HCT116 (cell line): ENCODE measurements at regions not wholly inside any gene's neighbourhood (a gene's known extent, or its start where the extent isn't known, plus 50 kb on each side); places are given as distances from the start of the nearest gene placed in this dataset.

ENCODE experiments used
- ATAC-seq: fragments of 200-7000 bp; cut with Tn5 transposase; 2 replicates; pipeline ENCODE4 v1.9.1; 2020; ENCODE audit warnings: mild to moderate bottlenecking, moderate library complexity
- BruUV-seq: library from RNA; stranded (reverse); fragments of 400-500 nt; replicated peaks from 2 replicates; lab custom pipeline; 2021; lab: Mats Ljungman, UMichigan
- CTCF ChIA-PET: fragments of 300-600 bp; sonication (Branson Sonifier 250); formaldehyde crosslinking; loops from one replicate; lab custom pipeline; 2021; ENCODE audit warnings: antibody characterized with exemption; lab: Charles Lee
- POLR2A ChIA-PET: fragments of 300-600, 350-600 bp; sonication (Branson Sonifier 250); formaldehyde crosslinking; loops from one replicate; lab custom pipeline; 2021; ENCODE audit warnings: antibody characterized with exemption; lab: Charles Lee
- RAD21 ChIA-PET, 2 experiments: fragments of 300-600 bp; sonication (Branson Sonifier 250); formaldehyde crosslinking; loops; one replicate each; lab custom pipeline; 2023; ENCODE audit warnings: low total read pairs in 2 of 2; ENCODE audit not compliant: uncharacterized antibody in 2 of 2, unreplicated experiment in 2 of 2, low non-redundant PET in 1 of 2; lab: Charles Lee
- DNase-seq: peaks from one replicate; pipeline ENCODE4 v3.0.0-alpha.2; 2010; ENCODE audit warnings: low read depth, low spot score
- H2AFZ ChIP-seq: fragments of 200-600 bp; shearing (Covaris generic), sonication (generic); 2 replicates; pipeline ENCODE4 v1.6.1; 2017; ENCODE audit warnings: low read depth, mixed run types, mixed read lengths, antibody characterized with exemption, low read length; ENCODE audit not compliant: poor library complexity, severe bottlenecking
- H3K27ac ChIP-seq: 2 replicates; pipeline ENCODE4 v1.5.1; 2012; ENCODE audit warnings: low read depth, low read length
- H3K27me3 ChIP-seq: fragments of 200-600 bp; sonication (generic); 2 replicates; pipeline ENCODE4 v1.6.1; 2016; ENCODE audit warnings: mixed run types, low read length, mixed read lengths; ENCODE audit not compliant: insufficient read depth
- H3K36me3 ChIP-seq, 2 experiments: fragments of 200-500 bp in 1 of 2; fragments of 200-600 bp in 1 of 2; sonication (Bioruptor generic) in 1 of 2; sonication (generic) in 1 of 2; 2 replicates each; pipeline versions ENCODE4 v1.5.1 to v1.6.1; 2014 to 2016; ENCODE audit warnings: low read length in 2 of 2, inconsistent platforms in 1 of 2, mixed read lengths in 1 of 2, mixed run types in 1 of 2; ENCODE audit not compliant: insufficient read depth in 2 of 2, control insufficient read depth in 1 of 2
- H3K4me1 ChIP-seq, 2 experiments: fragments of 200-600 bp in 1 of 2; sonication (generic) in 1 of 2; 2 replicates each; pipeline versions ENCODE4 v1.5.1 to v1.6.1; 2012 to 2017; ENCODE audit warnings: low read length in 2 of 2, inconsistent platforms in 1 of 2, mild to moderate bottlenecking in 1 of 2, mixed read lengths in 1 of 2, mixed run types in 1 of 2, moderate library complexity in 1 of 2; ENCODE audit not compliant: insufficient read depth in 2 of 2, control insufficient read depth in 1 of 2
- H3K4me2 ChIP-seq: fragments of 200-600 bp; sonication (generic); 2 replicates; pipeline ENCODE4 v1.6.1; 2017; ENCODE audit warnings: mixed run types, low read length, mixed read lengths
- H3K4me3 ChIP-seq, 2 experiments: fragments of 200-600 bp in 1 of 2; sonication (generic) in 1 of 2; replicated peaks in 1 of 2; 2 replicates each; pipeline ENCODE4 v1.5.1; 2011 to 2016; ENCODE audit warnings: low read length in 2 of 2, control low read depth in 1 of 2, low read depth in 1 of 2, mild to moderate bottlenecking in 1 of 2, mixed read lengths in 1 of 2, mixed run types in 1 of 2
- H3K79me2 ChIP-seq: fragments of 200-600 bp; sonication (generic); 2 replicates; pipeline ENCODE4 v1.6.1; 2017; ENCODE audit warnings: mild to moderate bottlenecking, mixed run types, low read length, moderate library complexity, mixed read lengths; ENCODE audit not compliant: insufficient read depth
- H3K9ac ChIP-seq: fragments of 200-600 bp; sonication (generic); 2 replicates; pipeline ENCODE4 v1.6.1; 2016; ENCODE audit warnings: low read length, mixed read lengths
- H3K9me2 ChIP-seq: fragments of 200-600 bp; sonication (generic), shearing (Covaris generic); 2 replicates; pipeline ENCODE4 v1.6.1; 2017; ENCODE audit warnings: mixed run types, mild to moderate bottlenecking, moderate library complexity; ENCODE audit not compliant: insufficient read depth
- H3K9me3 ChIP-seq, 2 experiments: fragments of 200-500 bp in 1 of 2; fragments of 200-600 bp in 1 of 2; sonication (Bioruptor generic) in 1 of 2; sonication (generic) in 1 of 2; 2 replicates each; pipeline ENCODE4 v1.6.1; 2014 to 2017; ENCODE audit warnings: low read length in 2 of 2, mixed read lengths in 2 of 2, inconsistent platforms in 1 of 2, low read depth in 1 of 2, mild to moderate bottlenecking in 1 of 2, mixed run types in 1 of 2, moderate library complexity in 1 of 2; ENCODE audit not compliant: control insufficient read depth in 1 of 2, insufficient read depth in 1 of 2
- H4K20me1 ChIP-seq: fragments of 200-600 bp; sonication (generic), shearing (Covaris generic); 2 replicates; pipeline ENCODE4 v1.6.1; 2017; ENCODE audit warnings: mixed run types, mild to moderate bottlenecking, moderate library complexity; ENCODE audit not compliant: insufficient read depth
- CEBPB ChIP-seq: IDR thresholded peaks from 2 replicates; pipeline ENCODE4 v1.6.1; 2012; ENCODE audit warnings: low read depth
- ELF1 ChIP-seq: IDR thresholded peaks from 2 replicates; pipeline ENCODE4 v1.6.1; 2012; ENCODE audit warnings: low read depth, borderline replicate concordance
- EZH2 ChIP-seq: fragments of 200-600 bp; sonication (generic); IDR thresholded peaks from 2 replicates; pipeline ENCODE4 v1.6.1; 2017; ENCODE audit warnings: antibody characterized with exemption, mixed run types
- FOSL1 ChIP-seq: IDR thresholded peaks from 2 replicates; pipeline ENCODE4 v1.6.1; 2012; ENCODE audit warnings: low read depth
- POLR2A ChIP-seq: IDR thresholded peaks from 2 replicates; pipeline ENCODE4 v1.7.0; 2011; ENCODE audit warnings: borderline replicate concordance; ENCODE audit not compliant: insufficient read depth, insufficient read length; ENCODE audit errors: extremely low read depth
- POLR2AphosphoS5 ChIP-seq: IDR thresholded peaks from 2 replicates; pipeline ENCODE4 v1.6.1; 2011; ENCODE audit warnings: mild to moderate bottlenecking, low read depth, low read length, moderate library complexity
- RAD21 ChIP-seq: IDR thresholded peaks from 2 replicates; pipeline ENCODE4 v1.6.1; 2012; ENCODE audit warnings: low read depth, mild to moderate bottlenecking
- SIN3A ChIP-seq: IDR thresholded peaks from 2 replicates; pipeline ENCODE4 v1.6.1; 2012; ENCODE audit warnings: low read depth
- SP1 ChIP-seq: IDR thresholded peaks from 2 replicates; pipeline ENCODE4 v1.6.1; 2012; ENCODE audit warnings: low read depth
- TCF7L2 ChIP-seq: IDR thresholded peaks from 2 replicates; pipeline ENCODE4 v1.7.0; 2011; ENCODE audit warnings: borderline replicate concordance, inconsistent platforms; ENCODE audit not compliant: insufficient read depth, insufficient read length; ENCODE audit errors: extremely low read depth
- YY1 ChIP-seq: IDR thresholded peaks from 2 replicates; pipeline ENCODE4 v1.6.1; 2011; ENCODE audit warnings: low read length, low read depth, moderate library complexity, mild to moderate bottlenecking; ENCODE audit not compliant: insufficient replicate concordance; ENCODE audit errors: extremely low read depth
- ZNF274 ChIP-seq: fragments of 200-500 bp; sonication (Bioruptor generic); IDR thresholded peaks from 2 replicates; pipeline ENCODE4 v1.6.1; 2014; ENCODE audit warnings: mild to moderate bottlenecking, low read depth, low read length, inconsistent platforms
- intact Hi-C: fragments of 100-400 bp; cut with micrococcal nuclease; formaldehyde crosslinking; loops from 2 replicates; pipeline ENCODE4 v1.10.0; 2022
- TF ChIP-seq, protein P1 (sequence below): IDR thresholded peaks from 2 replicates; pipeline ENCODE4 v1.6.1; 2011; ENCODE audit warnings: mild to moderate bottlenecking, low read length, moderate library complexity; ENCODE audit not compliant: insufficient replicate concordance; ENCODE audit errors: extremely low read depth
- TF ChIP-seq, protein P2 (sequence below): IDR thresholded peaks from 2 replicates; pipeline ENCODE4 v1.6.1; 2012
- TF ChIP-seq, protein P3 (sequence below), 3 experiments: fragments of 200-600 bp in 1 of 3; sonication (generic) in 1 of 3; IDR thresholded peaks in 2 of 3; conservative IDR thresholded peaks in 1 of 3; 2 replicates each; pipeline ENCODE4 v1.5.1; 2012 to 2017; ENCODE audit warnings: low read depth in 2 of 3, low read length in 2 of 3, antibody characterized with exemption in 1 of 3, borderline replicate concordance in 1 of 3, control low read depth in 1 of 3, mild to moderate bottlenecking in 1 of 3, mixed read lengths in 1 of 3, mixed run types in 1 of 3, moderate library complexity in 1 of 3; ENCODE audit not compliant: insufficient read depth in 1 of 3

DNA sequence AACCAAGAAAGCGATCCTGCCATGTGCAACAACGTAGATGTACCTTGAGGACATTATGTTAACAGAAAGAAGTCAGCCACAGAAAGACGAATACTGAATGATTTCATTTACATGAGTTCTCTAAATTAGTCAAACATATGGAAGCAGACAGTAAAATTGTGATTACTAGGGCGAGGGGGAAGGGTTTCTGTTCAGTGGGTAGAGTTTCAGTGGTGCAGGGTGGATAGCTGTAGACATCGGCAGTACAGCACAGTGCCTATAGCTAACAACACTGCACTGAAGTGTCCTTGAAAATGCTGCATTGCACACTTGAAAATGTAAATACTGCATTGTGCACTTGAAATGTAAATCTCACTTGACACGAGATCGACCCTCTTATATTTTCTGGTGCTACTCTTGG lies 275.3 kb downstream of the GALR1 start:
- TF ChIP-seq, protein P1, sequence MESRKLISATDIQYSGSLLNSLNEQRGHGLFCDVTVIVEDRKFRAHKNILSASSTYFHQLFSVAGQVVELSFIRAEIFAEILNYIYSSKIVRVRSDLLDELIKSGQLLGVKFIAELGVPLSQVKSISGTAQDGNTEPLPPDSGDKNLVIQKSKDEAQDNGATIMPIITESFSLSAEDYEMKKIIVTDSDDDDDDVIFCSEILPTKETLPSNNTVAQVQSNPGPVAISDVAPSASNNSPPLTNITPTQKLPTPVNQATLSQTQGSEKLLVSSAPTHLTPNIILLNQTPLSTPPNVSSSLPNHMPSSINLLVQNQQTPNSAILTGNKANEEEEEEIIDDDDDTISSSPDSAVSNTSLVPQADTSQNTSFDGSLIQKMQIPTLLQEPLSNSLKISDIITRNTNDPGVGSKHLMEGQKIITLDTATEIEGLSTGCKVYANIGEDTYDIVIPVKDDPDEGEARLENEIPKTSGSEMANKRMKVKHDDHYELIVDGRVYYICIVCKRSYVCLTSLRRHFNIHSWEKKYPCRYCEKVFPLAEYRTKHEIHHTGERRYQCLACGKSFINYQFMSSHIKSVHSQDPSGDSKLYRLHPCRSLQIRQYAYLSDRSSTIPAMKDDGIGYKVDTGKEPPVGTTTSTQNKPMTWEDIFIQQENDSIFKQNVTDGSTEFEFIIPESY: no peak
- TF ChIP-seq, protein P2, sequence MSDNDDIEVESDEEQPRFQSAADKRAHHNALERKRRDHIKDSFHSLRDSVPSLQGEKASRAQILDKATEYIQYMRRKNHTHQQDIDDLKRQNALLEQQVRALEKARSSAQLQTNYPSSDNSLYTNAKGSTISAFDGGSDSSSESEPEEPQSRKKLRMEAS: no peak
- TF ChIP-seq SP1 (no peak), FOSL1 (no peak), CEBPB (no peak), YY1 (no peak), RAD21 (no peak), EZH2 (no peak), SIN3A (no peak), TCF7L2 (no peak), POLR2A (no peak), POLR2AphosphoS5 (no peak), ELF1 (no peak), ZNF274 (no peak)
- TF ChIP-seq, protein P3, sequence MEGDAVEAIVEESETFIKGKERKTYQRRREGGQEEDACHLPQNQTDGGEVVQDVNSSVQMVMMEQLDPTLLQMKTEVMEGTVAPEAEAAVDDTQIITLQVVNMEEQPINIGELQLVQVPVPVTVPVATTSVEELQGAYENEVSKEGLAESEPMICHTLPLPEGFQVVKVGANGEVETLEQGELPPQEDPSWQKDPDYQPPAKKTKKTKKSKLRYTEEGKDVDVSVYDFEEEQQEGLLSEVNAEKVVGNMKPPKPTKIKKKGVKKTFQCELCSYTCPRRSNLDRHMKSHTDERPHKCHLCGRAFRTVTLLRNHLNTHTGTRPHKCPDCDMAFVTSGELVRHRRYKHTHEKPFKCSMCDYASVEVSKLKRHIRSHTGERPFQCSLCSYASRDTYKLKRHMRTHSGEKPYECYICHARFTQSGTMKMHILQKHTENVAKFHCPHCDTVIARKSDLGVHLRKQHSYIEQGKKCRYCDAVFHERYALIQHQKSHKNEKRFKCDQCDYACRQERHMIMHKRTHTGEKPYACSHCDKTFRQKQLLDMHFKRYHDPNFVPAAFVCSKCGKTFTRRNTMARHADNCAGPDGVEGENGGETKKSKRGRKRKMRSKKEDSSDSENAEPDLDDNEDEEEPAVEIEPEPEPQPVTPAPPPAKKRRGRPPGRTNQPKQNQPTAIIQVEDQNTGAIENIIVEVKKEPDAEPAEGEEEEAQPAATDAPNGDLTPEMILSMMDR (IDR thresholded peaks at IDR 0.05 in 2 of 3, conservative IDR thresholded peaks at IDR 0.05 in 1 of 3; ENCODE audit: borderline replicate concordance in 1 of 3, insufficient read depth in 1 of 3, low read depth in 2 of 3, low read length in 2 of 3): no peak
- POLR2A ChIA-PET: no interaction called here
- RAD21 ChIA-PET: no interaction called here

More for the DNA sequence above, 275.3 kb downstream of the GALR1 start:
- no peak overlapping the region for H3K4me2 ChIP-seq
- H3K27ac ChIP-seq: no peak overlapping the region
- intact Hi-C loops: no loop called here
- H3K36me3 ChIP-seq: no peaks in the 10 kb centered on the region
- BruUV-seq: no TSS peak
- ATAC-seq (no peak), DNase-seq (no peak)
- no peak overlapping the region for H2AFZ ChIP-seq
- H3K4me3 ChIP-seq: no peak overlapping the region
- no peaks in the 10 kb centered on the region for H3K9me2 ChIP-seq
- no peaks in the 10 kb centered on the region for H3K4me1 ChIP-seq
- CTCF ChIA-PET: no interaction called here
- no peak overlapping the region for H3K9ac ChIP-seq
- H3K79me2 ChIP-seq: no peaks in the 10 kb centered on the region
- peaks cover 16 to 23% of the 10 kb centered on the region in 2 experiments; a peak in 2 of 4 replicates for H3K9me3 ChIP-seq
- H4K20me1 ChIP-seq: no peaks in the 10 kb centered on the region
- H3K27me3 ChIP-seq: no peaks in the 10 kb centered on the region
